ENCODE measurements at regions not wholly inside any gene's neighbourhood (a gene's known extent, or its start where the extent isn't known, plus 50 kb on each side); places are given as distances from the start of the nearest gene placed in this dataset.

DNA sequence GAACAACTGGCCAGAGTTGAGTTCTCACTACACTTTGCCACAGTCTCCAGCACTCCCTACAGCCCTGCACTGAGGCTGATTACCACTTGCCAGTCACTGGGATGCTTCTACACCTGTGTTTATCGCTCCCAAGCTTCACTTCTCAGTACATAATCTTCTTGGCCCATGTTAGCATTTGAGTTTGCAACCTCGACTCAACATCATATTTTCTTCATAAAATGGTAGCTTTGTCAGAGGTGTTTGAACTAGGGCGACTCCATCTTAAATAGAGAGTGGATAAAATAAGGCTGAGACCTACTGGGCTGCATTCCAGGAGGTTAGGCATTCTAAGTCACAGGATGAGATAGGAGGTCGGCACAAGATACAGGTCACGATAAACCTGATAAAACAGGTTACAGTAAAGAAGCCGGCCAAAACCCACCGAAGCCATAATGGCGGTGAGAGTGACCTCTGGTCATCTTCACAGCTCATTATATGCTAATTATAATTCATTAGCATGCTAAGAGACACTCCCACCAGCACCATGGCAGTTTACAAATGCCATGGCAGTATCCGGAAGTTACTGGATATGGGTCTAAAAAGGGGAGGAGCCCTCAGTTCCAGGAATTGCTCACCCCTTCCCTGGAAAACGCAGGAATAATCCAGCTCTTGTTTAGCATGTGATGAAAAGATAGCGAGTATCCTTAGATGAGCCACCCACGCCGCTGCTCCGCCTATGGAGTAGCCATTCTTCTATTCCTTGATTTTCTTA is 105.8 kb upstream of the KLF6 start:
- Mint-ChIP-seq H3K36me3 (ENCODE audit: low read depth) (no peaks in the 10 kb centered on the region), H3K4me3 (no peak overlapping the region), H3K27ac (peak overlapping the region; percentile 40), H3K4me1 (ENCODE audit: low read depth) (peaks cover 58% of the 10 kb centered on the region), H3K27me3 (no peaks in the 10 kb centered on the region), H3K9me3 (no peaks in the 10 kb centered on the region)
- intact Hi-C loops (cut with micrococcal nuclease): no loop called here

DNA sequence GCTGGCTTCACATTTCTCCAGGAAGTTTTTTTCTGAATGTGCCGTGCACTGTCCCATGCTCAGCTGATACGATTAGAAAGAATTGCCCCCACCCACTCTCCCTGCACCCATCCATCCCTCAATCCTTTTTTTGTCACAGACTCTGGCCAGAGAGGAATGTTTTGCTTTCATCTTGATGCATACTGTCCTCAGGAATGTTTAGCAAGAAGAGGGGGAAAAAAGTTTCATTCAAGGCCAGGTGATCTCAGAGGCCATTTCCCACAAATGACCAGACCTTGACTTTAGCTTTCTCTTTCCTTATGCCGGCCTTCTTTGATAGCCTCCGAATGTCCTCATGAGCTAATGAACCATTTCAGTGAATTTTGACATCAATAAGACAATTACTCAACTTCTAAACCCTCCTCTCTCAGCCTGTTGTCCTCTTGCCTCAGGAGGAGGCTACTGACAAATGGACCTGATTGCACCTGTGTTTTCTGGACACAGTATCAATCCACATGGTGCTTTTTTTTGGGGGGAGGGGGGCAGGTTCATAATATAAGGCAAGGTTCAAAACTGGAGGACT is 105.0 kb upstream of the KLF6 start:
- Mint-ChIP-seq H3K27ac (no peak overlapping the region), H3K27me3 (no peaks in the 10 kb centered on the region), H3K9me3 (no peaks in the 10 kb centered on the region), H3K36me3 (ENCODE audit: low read depth) (no peaks in the 10 kb centered on the region), H3K4me3 (no peak overlapping the region), H3K4me1 (ENCODE audit: low read depth) (peaks cover 50% of the 10 kb centered on the region)
- intact Hi-C loops (cut with micrococcal nuclease): no loop called here

GRCh38 chr10:3887885-3888476 is 103.0 kb upstream of the KLF6 start:
- Mint-ChIP-seq H3K27me3 (peaks cover 3% of the 10 kb centered on the region), H3K36me3 (ENCODE audit: low read depth) (no peaks in the 10 kb centered on the region), H3K9me3 (no peaks in the 10 kb centered on the region), H3K27ac (peak overlapping the region; percentile 76), H3K4me3 (no peak overlapping the region), H3K4me1 (ENCODE audit: low read depth) (peaks cover 44% of the 10 kb centered on the region)
- intact Hi-C loops (cut with micrococcal nuclease): no loop called here

- Mint-ChIP-seq H3K9me3 (peaks cover 3% of the 10 kb centered on the region), H3K27ac (peak overlapping the region; percentile 76), H3K4me3 (no peak overlapping the region), H3K36me3 (ENCODE audit: low read depth) (no peaks in the 10 kb centered on the region), H3K4me1 (ENCODE audit: low read depth) (peaks cover 41% of the 10 kb centered on the region), H3K27me3 (peaks cover 3% of the 10 kb centered on the region)
- intact Hi-C loops (cut with micrococcal nuclease): no loop called here
Measured at GRCh38 chr10:3887404-3887803, 102.4 kb upstream of the KLF6 start.

DNA sequence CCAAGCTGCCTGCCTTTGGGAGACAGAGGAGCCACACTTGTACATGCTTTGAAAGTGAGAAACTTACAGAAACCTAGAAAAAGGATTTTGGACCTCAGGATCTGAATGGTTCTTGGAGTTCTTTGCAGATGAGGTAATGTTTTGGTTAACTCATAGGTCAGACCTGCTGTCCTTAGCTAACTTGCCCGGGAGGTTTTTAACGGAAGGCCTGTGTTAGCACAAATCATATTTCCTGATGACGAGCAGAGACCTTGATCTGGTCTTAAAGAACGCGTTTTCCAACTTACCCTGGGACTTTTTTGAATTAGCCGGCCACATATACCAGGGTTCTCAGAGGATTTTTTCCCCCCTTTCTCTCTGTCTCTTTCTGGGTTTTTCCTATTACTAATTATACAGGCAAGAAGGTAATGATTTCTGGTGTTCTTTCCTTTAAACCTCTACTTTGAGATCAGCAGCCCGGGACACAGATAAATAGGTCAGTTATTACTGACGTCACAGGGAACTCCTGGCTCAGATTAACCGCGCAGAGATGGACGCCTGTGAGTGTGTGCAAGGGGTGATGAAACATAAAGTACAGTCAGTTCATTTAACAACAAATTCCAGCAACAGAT is 101.7 kb upstream of the KLF6 start:
- H3K4me3 Mint-ChIP-seq: no peak overlapping the region
- H3K27ac Mint-ChIP-seq: peak overlapping the region; percentile 76
- H3K9me3 Mint-ChIP-seq: peaks cover 10% of the 10 kb centered on the region
- H3K36me3 Mint-ChIP-seq (ENCODE audit: low read depth): no peaks in the 10 kb centered on the region
- peaks cover 3% of the 10 kb centered on the region for H3K27me3 Mint-ChIP-seq
- H3K4me1 Mint-ChIP-seq (ENCODE audit: low read depth): peaks cover 39% of the 10 kb centered on the region
- intact Hi-C loops (cut with micrococcal nuclease): no loop called here

GRCh38 chr10:3886191-3886590 is 101.2 kb upstream of the KLF6 start:
- H3K9me3 Mint-ChIP-seq: peaks cover 12% of the 10 kb centered on the region
- no peak overlapping the region for H3K4me3 Mint-ChIP-seq
- intact Hi-C loops (cut with micrococcal nuclease): no loop called here
- no peak overlapping the region for H3K27ac Mint-ChIP-seq
- peaks cover 39% of the 10 kb centered on the region for H3K4me1 Mint-ChIP-seq (ENCODE audit: low read depth)
- H3K36me3 Mint-ChIP-seq (ENCODE audit: low read depth): no peaks in the 10 kb centered on the region
- H3K27me3 Mint-ChIP-seq: peaks cover 3% of the 10 kb centered on the region

GRCh38 chr10:3882855-3883254 is 97.8 kb upstream of the KLF6 start:
- H3K4me1 Mint-ChIP-seq (ENCODE audit: low read depth): peaks cover 32% of the 10 kb centered on the region
- peaks cover 3% of the 10 kb centered on the region for H3K27me3 Mint-ChIP-seq
- no peak overlapping the region for H3K4me3 Mint-ChIP-seq
- H3K36me3 Mint-ChIP-seq (ENCODE audit: low read depth): no peaks in the 10 kb centered on the region
- H3K9me3 Mint-ChIP-seq: peaks cover 12% of the 10 kb centered on the region
- H3K27ac Mint-ChIP-seq: no peak overlapping the region
- intact Hi-C loops (cut with micrococcal nuclease): no loop called here

DNA sequence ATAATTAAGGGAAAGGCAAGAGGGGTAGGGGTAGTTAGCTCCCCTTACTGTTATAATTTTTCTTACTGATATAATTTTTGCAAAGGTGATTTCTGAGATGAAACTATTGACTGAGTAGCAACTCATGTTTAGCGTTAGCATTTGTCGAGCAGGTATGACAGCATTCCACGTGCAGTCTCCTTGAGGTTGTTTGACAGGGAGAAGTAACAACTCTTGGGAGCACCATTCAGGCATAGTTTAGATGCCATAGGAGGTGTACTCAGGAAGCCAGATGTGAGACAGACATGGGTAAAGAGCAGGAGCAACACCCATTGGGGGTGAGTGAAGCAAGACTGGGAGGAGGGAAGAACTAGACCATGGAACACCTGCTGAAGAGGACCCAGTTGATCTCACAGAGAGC is 96.6 kb upstream of the KLF6 start:
- Mint-ChIP-seq H3K27ac (peak overlapping the region; percentile 15), H3K36me3 (ENCODE audit: low read depth) (no peaks in the 10 kb centered on the region), H3K27me3 (peaks cover 3% of the 10 kb centered on the region), H3K9me3 (peaks cover 12% of the 10 kb centered on the region), H3K4me3 (no peak overlapping the region), H3K4me1 (ENCODE audit: low read depth) (peaks cover 24% of the 10 kb centered on the region)
- intact Hi-C loops (cut with micrococcal nuclease): no loop called here

GRCh38 chr10:3879073-3879472 is 94.1 kb upstream of the KLF6 start:
- intact Hi-C loops (cut with micrococcal nuclease): loop anchor here (5.0 kb wide), 1 partner anchor 893 kb away; no protein-coding TSS in a partner anchor
- Mint-ChIP-seq H3K27me3 (no peaks in the 10 kb centered on the region), H3K9me3 (peaks cover 12% of the 10 kb centered on the region), H3K4me3 (no peak overlapping the region), H3K27ac (peak overlapping the region; percentile 41), H3K4me1 (ENCODE audit: low read depth) (peaks cover 41% of the 10 kb centered on the region), H3K36me3 (ENCODE audit: low read depth) (no peaks in the 10 kb centered on the region)

DNA sequence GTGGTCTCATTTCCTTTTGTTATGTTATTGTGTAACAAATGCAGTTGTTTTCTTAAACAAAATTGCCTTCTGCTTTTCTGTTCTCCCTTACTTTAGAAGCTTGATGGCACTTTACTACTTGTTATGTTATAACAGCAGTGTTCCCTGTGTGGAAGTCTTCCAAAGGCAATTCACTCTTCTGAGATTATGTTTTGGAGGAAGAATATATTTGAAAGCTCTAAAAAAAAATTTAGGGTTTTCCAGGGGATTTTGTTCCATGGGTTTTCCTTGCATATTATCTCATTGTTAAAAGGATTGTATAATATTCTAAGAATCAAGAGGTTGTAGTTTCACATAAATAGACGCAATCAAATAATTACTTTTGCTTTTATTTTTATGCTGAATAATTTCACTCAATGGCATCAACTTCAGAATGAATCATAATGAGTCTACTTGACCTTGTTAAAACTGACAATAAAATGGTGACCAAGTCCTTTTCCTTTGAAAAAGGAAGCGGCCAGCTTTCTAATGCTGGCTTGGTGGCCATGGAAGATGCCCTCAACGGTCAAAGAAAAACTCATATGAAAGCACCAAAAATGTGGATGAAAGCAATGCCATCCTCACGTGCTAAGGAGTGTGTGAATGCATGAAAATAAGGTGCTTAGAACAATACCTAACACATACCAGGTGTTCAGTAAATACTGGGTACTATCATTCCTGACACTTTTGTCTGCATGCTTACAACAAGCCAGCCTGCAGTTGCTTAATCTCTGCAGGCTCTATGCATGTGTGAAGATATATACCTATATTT is 92.4 kb upstream of the KLF6 start:
- H3K4me3 Mint-ChIP-seq: no peak overlapping the region
- H3K4me1 Mint-ChIP-seq (ENCODE audit: low read depth): peaks cover 45% of the 10 kb centered on the region
- H3K27me3 Mint-ChIP-seq: no peaks in the 10 kb centered on the region
- peaks cover 9% of the 10 kb centered on the region for H3K9me3 Mint-ChIP-seq
- peak overlapping the region; percentile 74 for H3K27ac Mint-ChIP-seq
- intact Hi-C loops (cut with micrococcal nuclease): loop anchor here (1.0 to 5.0 kb wide), 2 partner anchors 244 to 895 kb away; no protein-coding TSS in a partner anchor
- H3K36me3 Mint-ChIP-seq (ENCODE audit: low read depth): no peaks in the 10 kb centered on the region

GRCh38 chr10:3876350-3876962 is 91.4 kb upstream of the KLF6 start:
- intact Hi-C loops (cut with micrococcal nuclease): loop anchor here (5.0 kb wide), 1 partner anchor 896 kb away; no protein-coding TSS in a partner anchor

DNA sequence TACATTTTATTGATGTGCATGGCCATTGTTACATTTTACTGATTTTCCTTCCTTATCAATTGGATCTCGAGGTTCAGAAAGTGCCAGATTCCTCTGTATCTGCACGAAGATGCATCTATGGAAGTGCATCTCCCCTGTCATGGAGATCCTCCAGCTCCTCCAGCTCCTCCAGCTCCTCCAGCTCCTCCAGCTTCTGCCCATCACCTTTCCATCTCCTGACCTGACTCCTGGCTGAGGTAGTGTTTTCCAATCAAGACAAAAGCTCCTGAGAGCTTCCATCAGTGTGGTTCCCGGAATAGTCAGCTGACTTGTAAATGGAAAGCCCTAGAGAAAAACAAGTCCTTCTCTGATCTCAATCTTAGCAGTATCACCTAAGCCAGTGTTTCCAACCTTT is 90.8 kb upstream of the KLF6 start:
- Mint-ChIP-seq H3K4me1 (ENCODE audit: low read depth) (peaks cover 47% of the 10 kb centered on the region), H3K9me3 (no peaks in the 10 kb centered on the region), H3K27ac (peak overlapping the region; percentile 74), H3K27me3 (no peaks in the 10 kb centered on the region), H3K4me3 (no peak overlapping the region), H3K36me3 (ENCODE audit: low read depth) (no peaks in the 10 kb centered on the region)
- intact Hi-C loops (cut with micrococcal nuclease): loop anchor here (2.0 to 5.0 kb wide), 2 partner anchors 47 to 896 kb away; no protein-coding TSS in a partner anchor

More at GRCh38 chr10:3876350-3876962, 91.4 kb upstream of the KLF6 start:
- H3K36me3 Mint-ChIP-seq (ENCODE audit: low read depth): no peaks in the 10 kb centered on the region
- H3K27ac Mint-ChIP-seq: peak overlapping the region; percentile 74
- no peaks in the 10 kb centered on the region for H3K9me3 Mint-ChIP-seq
- H3K27me3 Mint-ChIP-seq: no peaks in the 10 kb centered on the region
- H3K4me1 Mint-ChIP-seq (ENCODE audit: low read depth): peaks cover 48% of the 10 kb centered on the region
- H3K4me3 Mint-ChIP-seq: peak overlapping the region; percentile 6
